WTC11 (cell line): ENCODE measurements at regions not wholly inside any gene's neighbourhood (a gene's known extent, or its start where the extent isn't known, plus 50 kb on each side); places are given as distances from the start of the nearest gene placed in this dataset.

Source experiments
- TF ChIP-seq, protein P1 (sequence below): sonication (generic); formaldehyde crosslinking; IDR thresholded peaks from 2 replicates; pipeline ENCODE4 v1.8.1; 2022; ENCODE audit warnings: low read depth, missing genetic modification reagents, borderline replicate concordance
- TF ChIP-seq, protein P2 (sequence below): sonication (generic); formaldehyde crosslinking; IDR thresholded peaks from 2 replicates; pipeline ENCODE4 v1.8.0; 2023; ENCODE audit warnings: mild to moderate bottlenecking, missing genetic modification reagents
- TF ChIP-seq, protein P3 (sequence below): fragments of 200-600 bp; IDR thresholded peaks from 2 replicates; pipeline ENCODE4 v1.8.0; 2022; ENCODE audit warnings: antibody characterized with exemption

DNA sequence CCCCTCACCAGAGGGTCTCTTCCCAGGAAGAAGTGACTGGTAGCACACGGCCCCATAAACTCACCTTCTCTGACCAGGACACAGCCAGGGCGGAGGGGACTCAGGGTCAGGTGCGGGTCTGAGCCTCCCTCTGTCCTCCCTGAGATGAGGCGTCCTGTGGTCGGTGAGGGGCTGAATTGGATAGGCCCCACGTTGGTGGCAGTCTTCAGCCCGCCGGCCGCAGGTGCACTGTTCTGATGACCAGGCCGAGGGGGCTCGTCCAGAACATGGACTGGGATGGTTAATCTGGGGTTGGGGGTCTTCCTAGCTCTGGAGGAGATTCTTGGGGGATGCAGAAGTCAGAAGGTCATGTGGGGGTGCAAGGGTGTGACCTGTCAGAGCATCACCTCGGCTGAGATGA, 102.2 kb upstream of the PPP1R26 start:
- TF ChIP-seq, protein P1, sequence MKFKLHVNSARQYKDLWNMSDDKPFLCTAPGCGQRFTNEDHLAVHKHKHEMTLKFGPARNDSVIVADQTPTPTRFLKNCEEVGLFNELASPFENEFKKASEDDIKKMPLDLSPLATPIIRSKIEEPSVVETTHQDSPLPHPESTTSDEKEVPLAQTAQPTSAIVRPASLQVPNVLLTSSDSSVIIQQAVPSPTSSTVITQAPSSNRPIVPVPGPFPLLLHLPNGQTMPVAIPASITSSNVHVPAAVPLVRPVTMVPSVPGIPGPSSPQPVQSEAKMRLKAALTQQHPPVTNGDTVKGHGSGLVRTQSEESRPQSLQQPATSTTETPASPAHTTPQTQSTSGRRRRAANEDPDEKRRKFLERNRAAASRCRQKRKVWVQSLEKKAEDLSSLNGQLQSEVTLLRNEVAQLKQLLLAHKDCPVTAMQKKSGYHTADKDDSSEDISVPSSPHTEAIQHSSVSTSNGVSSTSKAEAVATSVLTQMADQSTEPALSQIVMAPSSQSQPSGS (CRISPR knock-in tag) = no peak
- TF ChIP-seq, protein P2, sequence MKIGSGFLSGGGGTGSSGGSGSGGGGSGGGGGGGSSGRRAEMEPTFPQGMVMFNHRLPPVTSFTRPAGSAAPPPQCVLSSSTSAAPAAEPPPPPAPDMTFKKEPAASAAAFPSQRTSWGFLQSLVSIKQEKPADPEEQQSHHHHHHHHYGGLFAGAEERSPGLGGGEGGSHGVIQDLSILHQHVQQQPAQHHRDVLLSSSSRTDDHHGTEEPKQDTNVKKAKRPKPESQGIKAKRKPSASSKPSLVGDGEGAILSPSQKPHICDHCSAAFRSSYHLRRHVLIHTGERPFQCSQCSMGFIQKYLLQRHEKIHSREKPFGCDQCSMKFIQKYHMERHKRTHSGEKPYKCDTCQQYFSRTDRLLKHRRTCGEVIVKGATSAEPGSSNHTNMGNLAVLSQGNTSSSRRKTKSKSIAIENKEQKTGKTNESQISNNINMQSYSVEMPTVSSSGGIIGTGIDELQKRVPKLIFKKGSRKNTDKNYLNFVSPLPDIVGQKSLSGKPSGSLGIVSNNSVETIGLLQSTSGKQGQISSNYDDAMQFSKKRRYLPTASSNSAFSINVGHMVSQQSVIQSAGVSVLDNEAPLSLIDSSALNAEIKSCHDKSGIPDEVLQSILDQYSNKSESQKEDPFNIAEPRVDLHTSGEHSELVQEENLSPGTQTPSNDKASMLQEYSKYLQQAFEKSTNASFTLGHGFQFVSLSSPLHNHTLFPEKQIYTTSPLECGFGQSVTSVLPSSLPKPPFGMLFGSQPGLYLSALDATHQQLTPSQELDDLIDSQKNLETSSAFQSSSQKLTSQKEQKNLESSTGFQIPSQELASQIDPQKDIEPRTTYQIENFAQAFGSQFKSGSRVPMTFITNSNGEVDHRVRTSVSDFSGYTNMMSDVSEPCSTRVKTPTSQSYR (CRISPR knock-in tag) = no peak
- TF ChIP-seq, protein P3, sequence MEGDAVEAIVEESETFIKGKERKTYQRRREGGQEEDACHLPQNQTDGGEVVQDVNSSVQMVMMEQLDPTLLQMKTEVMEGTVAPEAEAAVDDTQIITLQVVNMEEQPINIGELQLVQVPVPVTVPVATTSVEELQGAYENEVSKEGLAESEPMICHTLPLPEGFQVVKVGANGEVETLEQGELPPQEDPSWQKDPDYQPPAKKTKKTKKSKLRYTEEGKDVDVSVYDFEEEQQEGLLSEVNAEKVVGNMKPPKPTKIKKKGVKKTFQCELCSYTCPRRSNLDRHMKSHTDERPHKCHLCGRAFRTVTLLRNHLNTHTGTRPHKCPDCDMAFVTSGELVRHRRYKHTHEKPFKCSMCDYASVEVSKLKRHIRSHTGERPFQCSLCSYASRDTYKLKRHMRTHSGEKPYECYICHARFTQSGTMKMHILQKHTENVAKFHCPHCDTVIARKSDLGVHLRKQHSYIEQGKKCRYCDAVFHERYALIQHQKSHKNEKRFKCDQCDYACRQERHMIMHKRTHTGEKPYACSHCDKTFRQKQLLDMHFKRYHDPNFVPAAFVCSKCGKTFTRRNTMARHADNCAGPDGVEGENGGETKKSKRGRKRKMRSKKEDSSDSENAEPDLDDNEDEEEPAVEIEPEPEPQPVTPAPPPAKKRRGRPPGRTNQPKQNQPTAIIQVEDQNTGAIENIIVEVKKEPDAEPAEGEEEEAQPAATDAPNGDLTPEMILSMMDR = no peak
